ENCODE measurements at regions not wholly inside any gene's neighbourhood (a gene's known extent, or its start where the extent isn't known, plus 50 kb on each side); places are given as distances from the start of the nearest gene placed in this dataset.
"Not testable (repeated sequence)": the region's sequence is repeated elsewhere in the genome, so short reads cannot be mapped to it uniquely, and the experiment has no call there.

DNA sequence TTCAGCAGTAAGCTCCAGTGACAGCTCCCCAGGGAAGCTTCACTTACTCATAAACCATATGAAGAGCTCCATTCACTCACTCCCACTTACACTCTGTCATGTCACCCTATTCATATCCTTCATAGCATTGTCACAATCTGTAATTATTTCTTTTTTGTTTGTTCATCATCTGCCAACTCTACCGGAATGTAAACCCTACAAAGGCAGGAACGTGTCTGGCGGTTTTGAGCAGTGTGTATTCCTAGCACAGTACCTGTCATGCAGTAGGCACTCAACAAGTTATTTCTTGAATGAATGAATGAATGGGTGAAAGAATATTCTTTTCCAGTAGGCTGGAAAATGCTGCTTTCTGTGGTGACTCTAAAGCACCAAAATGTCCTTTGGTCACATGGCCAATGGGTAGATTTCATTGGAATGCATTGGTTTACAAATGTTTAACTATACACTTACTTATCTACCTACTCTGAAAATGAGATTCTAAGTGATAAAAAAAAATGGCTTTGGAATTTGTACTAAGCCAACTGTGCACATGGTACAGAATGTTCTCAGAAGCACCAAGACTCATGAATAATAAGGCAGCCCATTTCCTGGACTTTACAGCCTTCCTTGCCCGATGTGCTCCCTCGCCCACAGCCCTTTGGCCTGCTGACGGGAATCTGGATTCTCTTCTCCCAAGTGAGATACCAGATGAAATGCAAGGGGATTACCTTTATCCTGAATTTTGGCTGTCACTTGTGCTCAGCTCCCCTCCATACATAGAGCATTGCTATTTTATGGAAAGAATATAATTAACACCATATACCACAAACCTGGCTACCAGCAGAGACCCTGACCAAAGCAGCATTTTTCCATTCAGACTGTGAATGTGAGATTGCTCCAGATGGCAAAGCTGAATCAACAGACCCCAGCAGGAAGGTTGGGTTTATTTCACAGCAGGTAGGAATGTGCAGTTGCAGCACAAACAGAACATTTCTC, 273.3 kb downstream of the ALDH8A1 start:
- DNase-seq (ENCODE audit: low read depth, low spot score) = peak; percentile 92

DNA sequence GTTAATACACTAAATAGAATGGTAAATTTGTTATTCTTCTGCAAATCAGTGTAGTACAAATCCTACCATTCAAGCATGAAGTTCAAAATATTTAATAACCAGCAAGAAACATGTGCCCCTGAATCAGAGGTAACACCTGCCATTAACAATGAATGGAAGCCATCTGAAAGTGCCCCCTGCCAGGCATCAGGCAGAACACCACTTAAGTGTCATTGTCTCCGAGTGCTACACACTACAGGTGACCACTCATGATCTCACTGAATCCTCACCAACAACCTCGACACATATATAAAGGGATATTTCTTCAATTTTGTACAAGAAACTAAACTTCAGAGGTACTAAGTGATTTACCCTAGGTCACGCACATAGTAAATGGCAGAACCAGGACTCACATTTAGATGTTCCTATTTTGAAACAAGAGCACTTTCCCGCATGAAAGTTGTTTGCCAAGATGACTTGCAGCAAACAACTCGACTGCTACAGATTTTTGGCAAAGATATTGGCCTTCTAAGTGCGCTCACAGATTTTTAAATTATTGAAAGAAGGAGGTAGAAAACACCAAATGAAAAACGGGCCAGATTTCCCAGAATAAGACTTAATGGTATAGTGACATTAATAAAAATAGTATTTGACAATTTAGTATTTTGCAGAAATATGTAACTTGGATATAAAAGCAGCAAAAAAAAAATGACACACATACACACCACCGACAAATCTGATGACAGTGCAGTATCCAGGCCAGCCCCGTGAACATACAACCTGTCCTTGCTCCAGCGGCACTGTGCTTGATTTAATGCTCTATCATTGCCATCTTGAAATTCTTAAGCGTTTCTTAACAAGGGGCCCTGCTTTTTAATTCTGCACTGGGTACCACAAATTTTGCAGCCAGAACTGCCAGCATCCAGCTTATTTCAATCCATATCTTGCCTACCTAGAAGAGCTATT, 274.5 kb downstream of the ALDH8A1 start:
- no peak for DNase-seq (ENCODE audit: low read depth, low spot score)

DNA sequence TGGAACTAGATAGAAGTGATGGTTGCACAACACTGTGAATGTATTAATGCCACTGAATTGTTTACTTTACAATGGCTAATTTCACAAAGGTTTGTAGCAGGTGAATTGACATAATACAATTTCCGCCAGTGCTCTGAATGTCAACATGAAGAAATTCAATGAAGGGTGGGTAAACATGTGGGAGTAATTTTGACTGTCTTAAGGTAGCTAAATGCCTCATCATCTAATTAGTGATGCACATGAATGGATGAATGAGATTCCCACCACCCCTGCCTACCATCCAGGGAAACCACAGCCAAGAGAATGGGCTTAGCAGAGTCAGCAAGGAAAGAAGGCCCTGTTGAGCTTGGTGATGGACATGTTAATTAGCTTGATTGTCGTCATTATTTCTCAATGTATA, 275.3 kb downstream of the ALDH8A1 start:
- no peak for DNase-seq (ENCODE audit: low read depth, low spot score)

DNA sequence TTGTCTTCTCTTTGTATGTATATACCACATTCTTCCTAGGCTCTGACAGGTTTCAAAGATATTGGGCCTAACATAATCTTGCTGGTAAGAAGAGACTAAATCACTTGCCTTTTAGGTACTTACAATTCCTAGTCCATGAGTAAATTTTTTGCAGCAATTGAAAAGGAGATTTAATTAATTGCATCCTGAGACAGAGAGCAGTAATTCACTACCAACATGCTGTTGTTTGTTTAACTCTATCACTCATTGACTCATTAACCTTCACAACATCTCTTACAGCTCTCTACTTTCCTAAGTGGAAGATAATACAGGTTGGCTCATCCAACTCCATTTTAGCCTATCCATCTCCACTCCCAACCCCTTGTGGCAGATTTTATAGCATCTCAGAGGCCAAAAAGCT, 280.4 kb downstream of the ALDH8A1 start:
- no peak for DNase-seq (ENCODE audit: low read depth, low spot score)

DNA sequence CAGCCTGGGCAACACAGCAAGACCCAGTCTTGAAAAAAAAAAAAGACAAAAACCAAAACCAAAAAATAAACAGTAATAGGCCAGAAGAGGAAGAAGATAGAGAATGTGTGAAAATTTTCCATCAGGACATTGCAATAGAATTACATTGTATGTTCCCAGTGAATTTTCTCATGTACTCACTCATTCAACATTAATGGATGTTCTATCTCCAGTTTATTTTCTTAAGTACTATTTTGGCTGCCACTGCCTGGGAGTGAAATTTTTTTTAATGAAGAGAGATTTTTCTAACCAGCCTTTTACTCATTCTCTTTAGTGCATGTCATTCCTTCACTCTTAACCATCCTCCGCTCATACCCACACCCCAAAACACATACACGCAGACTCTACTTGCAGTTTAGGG, 282.8 kb downstream of the ALDH8A1 start:
- DNase-seq (ENCODE audit: low read depth, low spot score) = no peak

DNA sequence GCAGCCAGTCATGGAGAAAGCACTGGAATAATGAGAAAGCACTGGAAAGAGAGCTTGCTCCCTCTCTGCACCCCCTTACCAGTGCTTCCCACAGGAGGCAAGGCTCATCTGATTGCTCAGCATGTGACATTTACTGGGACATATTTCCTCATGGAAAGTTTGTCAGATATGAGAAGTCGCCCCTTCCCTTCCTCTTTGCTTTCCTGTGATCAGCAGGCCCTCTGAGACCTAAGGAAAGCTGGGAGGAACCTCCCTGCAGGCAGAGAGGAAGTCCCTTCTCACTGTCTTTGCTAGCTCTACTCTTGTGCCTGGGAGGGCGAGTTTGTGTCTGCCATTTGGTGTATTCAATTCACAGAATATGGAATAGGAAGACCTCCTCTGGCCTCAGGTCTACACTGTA, 283.8 kb downstream of the ALDH8A1 start:
- no peak for DNase-seq (ENCODE audit: low read depth, low spot score)

DNA sequence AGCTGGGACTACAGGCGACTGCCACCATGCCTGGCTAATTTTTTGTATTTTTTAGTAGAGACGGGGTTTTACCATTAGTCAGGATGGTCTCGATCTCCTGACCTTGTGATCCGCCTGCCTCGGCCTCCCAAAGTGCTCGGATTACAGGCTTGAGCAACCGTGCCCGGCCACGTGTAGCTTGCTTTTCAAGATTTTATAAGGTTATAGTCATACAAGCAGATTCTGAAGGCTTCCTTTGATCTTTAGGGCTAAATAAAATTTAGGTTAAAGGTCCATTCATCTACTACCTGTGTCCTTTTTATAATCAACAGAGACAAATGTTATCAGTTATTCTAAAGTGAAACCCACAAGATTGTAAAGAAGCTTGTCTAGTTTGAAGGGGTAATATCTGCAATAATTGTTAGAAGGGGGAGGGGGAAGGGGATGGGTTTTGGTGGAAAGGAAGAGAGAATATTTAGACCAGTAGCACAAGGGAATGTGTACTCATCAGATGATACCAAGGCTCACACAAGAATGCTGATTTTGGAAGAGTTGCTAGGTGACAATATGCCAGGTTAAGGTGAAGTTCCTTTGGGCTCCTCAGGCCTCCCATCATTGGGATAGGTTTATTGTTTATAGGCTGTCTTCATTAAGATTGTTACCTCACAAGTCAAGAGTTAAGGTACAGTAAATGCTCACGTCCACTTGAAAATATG, 284.7 kb downstream of the ALDH8A1 start:
- DNase-seq (ENCODE audit: low read depth, low spot score) = no peak

DNA sequence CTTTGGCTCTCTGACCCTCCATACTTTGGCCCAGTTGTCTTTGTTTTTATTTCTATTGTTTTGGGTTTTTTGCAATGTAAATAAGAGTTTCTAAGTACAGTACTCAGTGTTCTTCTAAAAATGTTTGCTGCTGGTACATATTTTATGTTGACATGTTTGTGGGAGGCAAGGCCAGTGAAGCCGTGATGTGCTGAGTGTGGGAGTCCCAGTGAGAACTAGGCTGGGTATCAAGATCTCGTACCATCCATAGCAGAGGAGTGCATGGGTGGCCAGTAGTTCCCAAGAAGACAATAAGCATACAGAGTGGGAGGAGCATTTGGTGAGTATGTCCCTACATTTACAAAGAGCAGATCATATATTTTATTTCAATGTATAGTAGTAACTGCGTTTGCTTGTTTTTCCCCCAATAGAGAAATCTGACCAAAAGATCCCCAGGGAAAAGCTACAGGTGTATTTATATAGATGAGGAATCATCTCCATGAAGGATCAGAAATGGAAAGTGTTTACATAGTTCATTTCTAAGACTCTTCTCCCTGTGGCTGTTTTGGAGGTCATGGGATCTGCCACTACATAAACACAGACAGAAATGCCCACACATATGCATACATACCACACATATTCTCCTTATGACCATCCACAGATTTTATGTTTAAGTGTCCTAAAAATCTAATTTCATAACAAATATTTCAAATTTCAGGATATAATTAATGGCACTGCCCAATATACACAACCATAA, 285.9 kb downstream of the ALDH8A1 start:
- no peak for DNase-seq (ENCODE audit: low read depth, low spot score)

DNA sequence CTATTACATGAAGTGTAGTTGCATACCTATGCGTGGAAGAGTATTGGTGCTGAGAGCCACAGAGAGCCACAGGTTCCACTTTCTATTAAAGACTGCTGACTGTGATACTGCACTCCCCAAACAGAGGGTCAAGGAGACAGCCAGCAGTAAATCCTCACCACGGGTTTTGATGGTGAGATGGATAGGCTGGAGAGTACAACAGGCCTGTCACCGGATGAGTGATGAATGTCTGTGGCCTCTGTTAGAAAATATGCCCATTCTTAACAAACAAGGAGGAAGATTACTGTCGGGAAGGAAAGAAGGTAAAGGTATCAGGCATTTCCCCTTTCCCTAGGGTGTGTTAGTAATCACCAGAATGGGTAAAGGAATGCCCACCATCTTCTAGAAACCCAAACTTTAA, 286.5 kb downstream of the ALDH8A1 start:
- DNase-seq (ENCODE audit: low read depth, low spot score) = no peak

DNA sequence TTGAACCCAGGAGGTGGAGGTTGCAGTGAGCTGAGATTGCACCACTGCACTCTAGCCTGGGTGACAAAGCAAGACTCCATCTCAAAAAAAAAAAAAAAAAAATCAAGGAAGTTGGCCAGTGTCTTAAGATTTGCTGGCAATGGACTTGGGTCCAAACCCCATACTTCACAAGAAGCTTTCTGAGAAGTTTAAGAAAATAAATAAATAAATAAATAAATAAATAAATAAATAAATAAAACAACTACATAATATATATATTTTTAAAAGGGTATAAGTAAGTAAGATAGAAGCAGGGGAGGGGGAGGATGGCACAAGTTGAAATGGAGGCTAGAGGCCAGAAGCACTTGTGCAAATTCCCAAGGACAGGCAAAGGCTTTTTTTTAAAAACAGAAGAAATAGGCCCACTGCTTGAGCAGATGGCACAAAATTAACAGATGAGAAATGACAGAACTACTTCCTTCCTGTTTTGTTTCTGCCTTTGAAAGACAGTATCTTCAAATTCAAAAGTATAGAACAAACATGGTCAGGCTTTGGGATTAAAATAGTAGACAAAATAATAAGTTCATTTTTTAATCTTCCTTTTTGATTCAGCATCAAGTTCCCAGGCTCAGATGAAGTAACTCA, 287.7 kb downstream of the ALDH8A1 start:
- DNase-seq (ENCODE audit: low read depth, low spot score) = no peak

DNA sequence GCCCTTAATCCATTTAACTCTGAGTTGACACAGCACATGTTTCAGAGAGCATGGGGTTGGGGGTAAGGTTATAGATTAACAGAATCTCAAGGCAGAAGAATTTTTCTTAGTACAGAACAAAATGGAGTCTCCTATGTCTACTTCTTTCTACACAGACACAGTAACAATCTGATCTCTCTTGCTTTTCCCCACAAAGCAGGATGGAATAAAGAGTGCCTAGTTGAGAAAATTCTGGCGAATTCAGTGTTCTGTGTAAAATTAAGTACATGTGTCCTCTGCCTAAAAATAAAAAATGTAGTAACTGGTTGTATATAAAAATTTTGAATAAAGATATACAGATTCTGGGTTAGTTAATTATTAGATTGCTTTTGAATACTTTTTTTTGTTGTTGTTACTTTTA, 290.0 kb downstream of the ALDH8A1 start:
- DNase-seq (ENCODE audit: low read depth, low spot score) = not testable (repeated sequence)

DNA sequence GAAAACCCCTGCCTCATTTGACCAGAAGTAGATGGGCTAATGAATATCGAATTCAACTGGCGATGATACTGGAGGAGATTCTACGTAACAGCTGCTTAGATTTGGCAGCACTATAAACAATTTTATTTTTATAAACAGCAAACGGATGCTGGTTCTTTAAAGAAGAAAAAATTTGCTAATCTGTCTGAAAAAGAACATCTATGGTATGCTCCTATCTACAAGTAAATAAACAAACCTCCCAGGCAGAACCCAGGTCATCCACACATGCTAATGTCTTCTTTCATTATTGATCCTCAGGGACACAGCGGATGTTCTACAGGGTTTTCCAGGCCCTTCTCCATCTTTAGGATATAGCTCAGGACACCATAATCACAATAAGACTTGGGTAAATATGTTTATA, 291.3 kb downstream of the ALDH8A1 start:
- DNase-seq (ENCODE audit: low read depth, low spot score) = no peak

DNA sequence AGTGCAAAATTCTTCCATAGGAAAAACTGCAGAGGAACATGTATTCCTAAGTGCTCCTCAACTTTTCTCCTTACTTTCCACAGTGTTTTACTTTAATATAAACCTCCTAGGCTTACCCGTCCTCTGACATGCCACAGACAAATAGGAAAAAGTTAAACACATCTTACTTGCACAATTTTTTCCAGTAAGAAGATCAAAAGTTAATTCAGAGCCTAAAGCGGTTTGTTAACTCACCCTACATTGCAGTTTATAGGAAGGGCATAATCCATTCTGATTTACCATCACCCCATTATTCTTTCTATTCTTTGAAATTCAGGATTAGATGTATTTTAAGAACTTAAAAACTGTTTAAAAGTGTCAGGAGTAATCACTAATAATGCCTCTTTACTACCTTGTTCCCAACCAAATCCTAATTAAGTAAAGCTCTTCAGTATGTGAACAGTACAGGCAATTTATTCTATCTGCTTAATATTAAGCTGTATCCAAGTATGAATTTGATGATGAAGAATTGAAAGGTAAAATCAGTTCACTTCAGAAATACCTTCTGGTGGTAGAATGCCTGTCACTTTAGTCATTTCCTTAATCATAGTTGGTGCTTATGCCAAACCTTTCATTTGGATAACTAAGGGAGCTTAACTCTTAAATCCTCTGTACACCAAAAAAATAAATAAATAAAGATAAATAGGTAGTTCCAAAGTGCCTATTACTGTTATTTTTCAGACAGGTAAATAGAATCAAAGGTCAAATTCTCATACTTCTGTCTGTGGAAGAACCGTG, 292.0 kb downstream of the ALDH8A1 start:
- no peak for DNase-seq (ENCODE audit: low read depth, low spot score)

DNA sequence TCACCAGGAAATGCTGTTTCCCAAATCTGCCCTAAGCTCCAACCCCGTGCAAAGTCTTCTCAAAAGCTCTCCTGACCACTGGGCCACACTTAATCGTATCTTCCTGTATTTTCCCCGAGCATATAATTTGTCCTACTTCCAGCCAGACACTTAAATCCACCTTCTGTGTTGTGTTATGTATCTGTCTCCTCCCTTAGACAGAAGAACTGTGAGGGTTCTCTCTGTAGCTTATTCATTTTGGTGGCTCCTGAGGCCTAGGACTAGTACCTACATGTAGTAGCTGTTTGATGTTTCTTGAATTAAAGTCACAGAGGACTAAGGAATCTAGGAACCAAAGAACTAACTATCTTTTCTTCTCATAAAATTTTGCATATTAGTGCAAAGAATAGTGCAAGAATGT, 292.6 kb downstream of the ALDH8A1 start:
- DNase-seq (ENCODE audit: low read depth, low spot score) = no peak

DNA sequence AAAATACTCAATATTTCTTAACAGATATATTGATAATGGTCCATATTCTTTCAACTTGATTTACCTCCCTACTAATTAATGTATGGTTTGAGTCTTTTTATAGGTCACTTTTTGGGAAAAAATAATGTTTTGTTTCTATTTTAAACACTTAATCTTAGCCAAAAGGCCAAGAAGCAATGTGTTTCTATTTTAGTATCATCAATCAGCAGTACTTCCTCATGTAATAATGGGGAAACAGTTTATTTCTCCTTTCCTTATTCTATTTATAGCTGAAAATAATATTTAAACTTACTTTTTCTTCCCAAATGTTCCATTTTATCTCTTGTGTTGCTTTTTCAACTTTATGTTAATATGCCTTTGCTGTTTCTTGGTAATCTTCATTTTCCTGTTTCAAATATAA, 295.1 kb downstream of the ALDH8A1 start:
- DNase-seq (ENCODE audit: low read depth, low spot score) = no peak

DNA sequence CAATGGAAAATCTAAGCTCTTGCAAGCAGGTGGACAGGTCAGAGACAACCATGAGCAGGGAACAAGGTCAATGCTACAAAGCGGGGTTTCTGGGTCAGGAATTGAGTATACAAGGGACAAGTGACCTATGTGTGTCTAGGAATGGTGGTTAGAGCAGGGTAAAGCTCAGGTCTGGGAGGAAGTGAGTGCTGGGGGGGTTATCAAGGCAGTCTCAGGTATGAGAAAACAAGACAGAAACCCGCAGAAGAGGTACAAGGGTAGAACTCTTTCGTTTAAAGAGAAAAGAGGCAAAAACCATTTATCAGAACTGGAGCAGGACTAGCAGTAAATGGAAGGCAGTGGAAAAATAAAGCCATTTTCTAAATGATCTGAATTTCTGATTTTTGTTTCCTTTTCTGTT, 298.4 kb downstream of the ALDH8A1 start:
- DNase-seq (ENCODE audit: low read depth, low spot score) = no peak

DNA sequence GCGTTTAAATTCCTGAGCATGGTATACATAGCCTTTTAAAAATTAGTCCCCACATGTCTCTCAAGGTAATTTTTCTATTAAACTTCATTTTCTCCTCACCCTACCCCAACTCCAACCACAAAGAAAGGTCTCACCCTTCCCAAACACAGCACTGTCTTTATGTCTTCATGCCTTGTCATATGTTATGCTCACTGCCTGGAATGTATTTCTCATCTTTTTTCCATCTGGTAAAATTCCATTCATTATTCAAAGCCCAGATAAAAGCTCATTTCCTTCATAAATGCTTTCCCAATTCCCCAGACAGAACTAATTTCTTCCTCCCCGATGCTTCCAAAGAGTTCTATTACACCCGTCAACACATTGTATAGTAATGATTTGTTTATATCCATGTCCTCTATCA, 302.0 kb downstream of the ALDH8A1 start:
- no peak for DNase-seq (ENCODE audit: low read depth, low spot score)

DNA sequence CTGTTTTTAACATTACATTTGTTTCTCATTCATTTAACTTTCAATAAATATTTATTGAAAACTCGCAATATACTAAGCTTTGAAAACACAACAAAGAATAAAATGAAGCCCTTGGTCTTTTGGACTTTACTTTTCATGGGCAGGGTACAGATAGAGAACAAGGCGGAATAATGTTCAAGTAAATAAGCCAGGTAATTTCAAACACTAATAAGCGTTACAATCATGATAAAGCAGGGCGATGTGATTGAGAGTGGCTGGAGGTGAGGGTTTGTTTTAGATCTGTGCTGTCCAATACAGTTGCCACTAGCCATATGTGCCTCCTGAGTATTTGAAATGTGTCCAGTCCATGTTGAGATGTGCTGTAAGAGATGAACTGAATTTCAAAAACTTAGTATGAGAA, 307.1 kb downstream of the ALDH8A1 start:
- DNase-seq (ENCODE audit: low read depth, low spot score) = no peak

DNA sequence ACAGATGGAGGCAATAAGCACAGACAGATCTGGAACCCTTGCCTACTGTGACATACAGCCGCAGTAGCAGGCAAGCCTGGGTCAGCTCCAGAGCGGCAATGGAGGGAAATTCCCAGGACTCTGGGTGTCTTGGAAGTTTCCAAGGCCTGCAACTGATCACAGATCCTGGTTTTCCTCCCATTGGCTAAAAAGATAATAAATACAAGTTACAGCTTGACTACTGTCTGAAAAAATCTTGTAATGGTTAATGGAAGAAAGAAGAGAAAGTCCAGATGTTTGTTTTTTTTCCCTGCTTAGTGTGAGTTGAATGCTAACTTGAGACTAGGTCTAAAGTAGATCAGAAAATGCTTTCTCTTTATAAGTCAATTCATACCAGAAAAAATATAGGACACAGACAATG, 307.6 kb downstream of the ALDH8A1 start:
- no peak for DNase-seq (ENCODE audit: low read depth, low spot score)

DNA sequence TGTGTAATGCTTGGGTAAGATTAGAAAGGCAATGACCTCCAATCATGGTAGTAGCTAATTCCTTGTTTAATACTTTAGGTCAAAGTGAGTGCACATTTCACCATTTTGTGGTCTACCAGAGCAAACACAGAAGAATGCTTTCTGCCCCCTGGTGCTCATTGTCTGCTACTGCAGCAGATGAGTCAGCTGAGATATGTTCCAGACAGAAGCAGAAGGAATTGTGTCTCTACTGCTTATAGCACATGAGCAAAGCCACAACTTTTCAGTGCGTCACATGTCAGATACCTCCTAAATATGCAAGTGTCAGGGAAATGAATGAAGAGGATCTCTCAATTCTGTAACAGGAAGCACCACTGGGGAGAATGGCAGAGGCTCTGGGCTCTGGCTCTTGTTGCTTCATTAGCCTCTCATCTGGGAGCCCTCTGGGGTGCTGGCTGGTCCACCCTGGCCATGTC, 308.9 kb downstream of the ALDH8A1 start:
- peak; percentile 63 for DNase-seq (ENCODE audit: low read depth, low spot score)

Measured in brain pericyte (primary cell).